MV-4-11 (cell line): ENCODE measurements at regions not wholly inside any gene's neighbourhood (a gene's known extent, or its start where the extent isn't known, plus 50 kb on each side); places are given as distances from the start of the nearest gene placed in this dataset.

Source experiments
- DNase-seq: peaks from one replicate; lab custom pipeline; 2025; lab: John Stamatoyannopoulos, UW

- no peak for DNase-seq
Observed at GRCh38 chr2:107625982-107626381, 200.7 kb upstream of the RGPD4 start.

DNA sequence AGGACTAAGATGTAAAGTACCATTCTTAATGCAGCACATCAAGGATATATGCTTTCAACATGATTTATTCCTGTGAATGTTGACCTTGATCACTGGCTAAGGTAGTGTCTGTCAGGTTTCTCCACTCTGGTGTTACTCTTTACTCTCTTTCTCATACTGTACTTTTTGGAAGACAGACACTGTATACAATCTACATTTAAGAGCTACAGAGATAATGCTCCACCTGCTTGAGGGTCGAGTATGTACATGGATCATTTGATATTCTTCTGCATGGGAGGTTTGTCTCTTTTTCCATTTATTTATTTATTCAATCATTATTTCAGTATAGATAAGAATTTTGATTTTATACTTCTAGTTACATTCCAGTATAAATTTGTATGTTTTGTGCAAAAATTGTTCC lies 199.5 kb upstream of the RGPD4 start:
- DNase-seq: no peak

DNA sequence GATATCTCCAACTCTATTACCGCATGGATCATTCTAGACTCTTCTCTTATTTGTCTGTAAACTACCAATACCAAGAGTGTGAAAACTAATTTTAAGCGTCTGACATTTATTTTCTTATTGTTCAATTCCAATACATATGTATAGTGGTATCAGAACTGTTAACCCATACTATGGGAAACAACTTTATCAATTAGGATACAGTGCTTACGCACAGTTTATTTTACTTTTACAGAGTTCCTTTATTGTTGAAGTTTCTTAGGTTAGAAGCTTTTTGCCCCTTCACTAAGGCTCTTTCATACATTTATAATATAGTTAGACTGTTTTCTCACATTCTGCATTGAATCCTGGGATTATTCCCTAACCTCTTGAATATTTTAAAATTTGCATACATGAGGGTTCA lies 198.8 kb upstream of the RGPD4 start:
- no peak for DNase-seq

GRCh38 chr2:107633580-107634147 lies 193.0 kb upstream of the RGPD4 start:
- peak; percentile 49 for DNase-seq

- DNase-seq: no peak
Observed at GRCh38 chr2:107634172-107634571, 192.5 kb upstream of the RGPD4 start.

GRCh38 chr2:107635883-107636282 lies 190.8 kb upstream of the RGPD4 start:
- DNase-seq: no peak

DNA sequence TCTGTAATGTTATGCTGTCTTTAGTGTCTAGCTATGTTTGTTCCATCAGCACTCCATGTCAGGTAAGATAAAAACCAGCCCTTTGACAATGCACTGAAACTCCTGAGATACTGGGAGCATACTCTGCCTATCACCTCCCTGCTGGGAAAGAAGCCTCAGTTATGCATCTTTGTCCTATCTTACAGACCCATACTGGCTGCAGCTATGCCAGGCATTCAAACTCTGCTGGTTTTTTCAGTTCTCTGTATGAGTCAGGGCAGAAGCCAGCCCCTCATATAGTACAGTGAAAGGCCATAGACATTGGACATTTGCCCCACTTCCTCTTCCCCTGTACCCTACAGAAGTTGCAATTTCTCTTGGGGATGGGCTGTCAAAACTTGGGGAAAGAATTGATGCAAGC lies 181.1 kb upstream of the RGPD4 start:
- DNase-seq: peak; percentile 36

GRCh38 chr2:107648781-107649404 lies 177.8 kb upstream of the RGPD4 start:
- no peak for DNase-seq

GRCh38 chr2:107657049-107657448 lies 169.6 kb upstream of the RGPD4 start:
- no peak for DNase-seq

GRCh38 chr2:107663632-107664031 lies 163.1 kb upstream of the RGPD4 start:
- DNase-seq: no peak

DNA sequence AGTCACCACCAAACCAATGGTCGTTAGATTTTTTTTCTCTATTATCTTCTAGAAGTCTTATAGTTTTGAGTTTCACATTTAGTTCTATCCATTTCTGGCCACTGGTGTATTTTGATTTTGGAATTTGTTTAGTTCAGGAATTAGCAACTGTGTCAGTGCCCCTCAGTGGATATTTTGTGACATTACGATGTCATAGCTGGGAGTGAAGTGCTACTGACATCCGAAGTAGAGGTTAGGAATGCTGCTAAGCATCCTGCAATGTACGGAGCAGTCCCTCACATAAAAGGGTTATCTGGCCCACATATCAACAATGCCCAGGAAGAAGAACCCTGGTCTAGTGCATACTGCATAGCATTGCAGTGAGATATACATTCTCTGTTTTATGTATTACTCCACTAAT lies 157.4 kb upstream of the RGPD4 start:
- no peak for DNase-seq

DNA sequence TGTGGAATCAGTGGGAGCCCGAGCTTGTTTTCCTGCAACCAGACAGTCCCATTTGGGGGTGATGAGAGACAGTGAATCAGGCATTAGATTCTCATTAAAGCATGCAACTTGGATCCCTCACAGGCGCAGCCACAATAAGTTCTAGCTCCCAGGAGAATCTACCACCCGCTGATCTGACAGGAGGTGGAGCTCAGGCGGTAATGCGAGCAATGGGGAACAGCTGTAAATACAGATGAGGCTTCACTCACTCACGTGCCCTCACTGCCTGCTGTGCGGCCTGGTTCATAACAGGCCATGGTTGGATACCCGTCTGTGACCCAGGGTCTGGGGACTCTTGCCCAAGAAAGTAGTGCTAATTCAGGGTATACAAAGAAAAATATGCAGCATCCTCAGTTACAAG lies 144.8 kb upstream of the RGPD4 start:
- no peak for DNase-seq

GRCh38 chr2:107684421-107684820 lies 142.3 kb upstream of the RGPD4 start:
- no peak for DNase-seq

DNA sequence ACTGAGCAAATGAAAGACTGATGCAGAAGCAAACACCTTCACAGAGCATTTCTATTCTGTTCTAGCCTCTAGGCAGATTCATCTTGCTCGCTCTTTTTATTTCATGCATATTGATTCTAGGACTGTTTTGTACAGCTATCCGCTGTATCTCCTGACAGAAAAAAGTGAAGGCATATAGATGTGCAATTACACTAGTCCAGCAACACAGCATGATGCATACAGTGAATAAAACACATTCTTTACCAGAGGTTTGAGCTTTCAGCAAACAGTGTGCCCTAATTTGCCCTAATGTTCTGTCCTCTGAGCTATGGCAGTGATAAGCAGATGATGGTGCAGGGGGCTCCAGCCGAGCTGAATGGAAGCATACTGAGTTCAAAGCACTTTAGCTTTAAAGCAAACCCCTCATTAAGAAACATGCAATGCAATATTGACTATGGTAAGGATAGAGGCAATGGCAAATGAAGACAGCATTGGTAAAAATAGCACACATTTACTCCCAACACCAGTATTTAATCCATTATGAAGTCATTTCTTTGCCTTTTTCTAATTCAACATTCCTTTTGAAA lies 141.2 kb upstream of the RGPD4 start:
- DNase-seq: no peak

DNA sequence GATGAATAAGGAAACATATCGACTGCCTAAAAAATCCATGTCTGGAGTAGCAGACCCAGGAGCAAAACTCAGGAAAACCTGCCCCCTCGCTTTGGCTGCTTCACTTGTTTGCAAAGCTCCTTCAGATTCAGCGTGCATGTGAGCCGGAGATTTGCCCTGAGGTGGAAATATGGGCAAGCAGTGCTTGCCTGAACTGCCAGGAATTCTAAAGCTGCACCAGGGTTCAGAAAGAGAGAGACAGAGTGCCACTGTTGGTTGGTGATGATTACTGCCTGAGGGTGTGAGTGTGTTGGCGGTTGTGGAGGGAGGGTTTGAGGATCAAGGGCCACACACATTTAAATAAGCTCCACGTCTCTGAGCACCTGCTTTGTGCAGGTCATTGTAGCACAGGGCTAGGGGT lies 139.6 kb upstream of the RGPD4 start:
- no peak for DNase-seq

DNA sequence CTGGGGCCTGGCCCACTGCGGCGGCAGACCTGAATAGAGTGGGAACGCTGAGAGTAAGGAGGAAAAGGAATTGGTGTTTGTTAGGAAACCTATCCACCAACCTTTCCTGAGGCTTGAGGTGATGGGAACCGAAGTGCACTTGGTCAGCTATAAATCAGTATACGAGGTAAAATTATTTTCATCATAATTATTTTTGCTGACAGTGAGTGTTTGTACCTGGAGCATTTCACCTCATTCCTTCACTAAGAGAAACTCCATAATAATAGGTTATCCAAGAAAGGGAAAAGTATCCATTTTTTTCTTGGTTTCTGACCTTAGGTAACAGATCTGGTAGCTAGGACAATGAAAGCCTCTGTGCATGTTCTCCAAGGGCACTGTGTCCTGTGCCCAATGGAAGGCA lies 138.6 kb upstream of the RGPD4 start:
- DNase-seq: no peak

DNA sequence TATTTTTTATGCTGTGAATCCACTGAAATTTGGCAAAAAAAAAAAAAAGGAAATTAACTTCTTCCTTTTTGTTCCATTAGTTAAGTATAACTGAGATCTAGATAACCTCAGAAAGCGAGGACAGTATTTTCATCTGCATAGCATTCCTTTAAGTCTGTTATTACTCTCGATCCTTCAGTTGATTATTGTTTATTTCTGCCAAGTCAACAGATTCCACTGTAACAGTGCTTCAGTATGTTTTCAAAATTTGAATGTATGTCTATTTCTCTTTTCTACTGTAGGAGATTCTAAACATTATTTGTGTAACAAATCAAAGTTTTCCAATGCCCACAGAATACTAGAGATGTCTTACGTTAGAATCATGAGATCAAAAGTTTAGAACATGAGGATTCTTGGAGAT lies 133.1 kb upstream of the RGPD4 start:
- no peak for DNase-seq

- no peak for DNase-seq
Observed at GRCh38 chr2:107694667-107695066, 132.0 kb upstream of the RGPD4 start.

GRCh38 chr2:107697385-107697784 lies 129.3 kb upstream of the RGPD4 start:
- no peak for DNase-seq

DNA sequence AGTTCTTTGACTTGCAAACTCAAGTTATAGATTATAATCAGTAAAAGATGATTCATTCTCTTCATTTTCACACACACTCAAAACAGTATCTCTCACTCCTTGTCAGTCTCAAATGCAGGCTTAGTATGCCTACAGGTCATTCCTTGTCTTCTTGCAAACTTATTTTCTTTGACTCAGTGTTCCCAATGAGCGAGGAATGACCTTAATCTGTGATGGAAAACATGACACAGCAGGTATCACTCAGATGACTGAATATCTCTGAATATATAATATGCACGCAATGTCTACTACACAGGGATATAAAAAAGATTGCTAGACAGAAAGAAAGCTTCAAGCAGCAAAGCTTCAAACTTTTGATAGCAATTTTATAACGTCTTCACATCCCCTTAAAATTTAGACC lies 127.8 kb upstream of the RGPD4 start:
- DNase-seq: no peak

- DNase-seq: no peak
Observed at GRCh38 chr2:107700073-107700472, 126.6 kb upstream of the RGPD4 start.

- DNase-seq: no peak
Observed at GRCh38 chr2:107711941-107712340, 114.8 kb upstream of the RGPD4 start.

DNA sequence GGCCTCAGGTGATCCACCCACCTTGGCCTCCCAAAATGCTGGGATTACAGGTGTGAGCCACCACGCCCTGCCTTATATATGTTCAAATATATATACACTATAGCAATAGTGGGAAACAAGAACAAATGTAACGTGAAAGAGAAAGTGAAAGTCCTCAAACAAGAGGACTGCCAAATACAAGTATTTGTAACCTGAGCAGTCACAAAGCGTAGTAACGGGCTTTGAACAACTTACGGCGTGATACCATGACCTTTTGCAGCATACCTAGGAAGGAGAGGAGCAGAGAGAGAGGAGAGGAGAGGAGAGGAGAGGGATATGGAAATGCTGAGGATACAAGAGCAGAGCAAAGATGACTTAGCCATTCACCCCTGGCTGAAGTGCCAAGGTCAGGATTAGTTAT lies 113.8 kb upstream of the RGPD4 start:
- DNase-seq: no peak

GRCh38 chr2:107717661-107718060 lies 109.0 kb upstream of the RGPD4 start:
- DNase-seq: no peak
